ENCODE measurements at regions not wholly inside any gene's neighbourhood (a gene's known extent, or its start where the extent isn't known, plus 50 kb on each side); places are given as distances from the start of the nearest gene placed in this dataset.

GRCh38 chr6:82739303-82739702, 326.3 kb downstream of the UBE3D start:
- no peak for DNase-seq (ENCODE audit: low read depth, low spot score)
- Histone ChIP-seq H3K9me3 (ENCODE audit: control insufficient read depth, insufficient read depth, low read depth, low read length) (no peaks in the 10 kb centered on the region), H3K4me3 (ENCODE audit: low read depth in 2 of 2, low read length in 2 of 2) (no peak overlapping the region), H3K36me3 (ENCODE audit: control insufficient read depth, insufficient read depth, low read length) (no peaks in the 10 kb centered on the region), H3K4me1 (ENCODE audit: control insufficient read depth, insufficient read depth, low read length) (no peaks in the 10 kb centered on the region), H3K27ac (ENCODE audit: low read length) (no peak overlapping the region), H3K27me3 (ENCODE audit: control insufficient read depth, insufficient read depth, low read length) (no peaks in the 10 kb centered on the region; the same call in none of the 2 replicates)
- in situ Hi-C loops (cut with HindIII; ENCODE audit: low pct_unique_long_range_greater_than_20kb, low sequenced_read_pairs): no loop called here
- ChIA-PET CTCF (no interaction called here), POLR2A (no interaction called here)
- BruUV-seq (replicated peaks): no TSS peak
- no peak for ATAC-seq
- intact Hi-C loops (cut with micrococcal nuclease; ENCODE audit: unreplicated experiment): no loop called here
- TF ChIP-seq SIN3A (IDR thresholded peaks at IDR 0.05; ENCODE audit: borderline replicate concordance, insufficient read depth, low read depth, low read length) (no peak), POLR2AphosphoS5 (IDR thresholded peaks at IDR 0.05; ENCODE audit: low read depth, low read length) (no peak), TCF7L2 (IDR thresholded peaks at IDR 0.05; ENCODE audit: low read depth, low read length) (no peak), CTCF (IDR thresholded peaks at IDR 0.05) (no peak), REST (IDR thresholded peaks at IDR 0.05; ENCODE audit: insufficient read depth in 1 of 2, low read depth in 2 of 2, low read length in 1 of 2) (no peak)

- DNase-seq (ENCODE audit: low read depth, low spot score) (no peak), ATAC-seq (no peak)
- H3K9me3 ChIP-seq (ENCODE audit: control insufficient read depth, insufficient read depth, low read depth, low read length): no peaks in the 10 kb centered on the region
- in situ Hi-C loops (cut with HindIII; ENCODE audit: low pct_unique_long_range_greater_than_20kb, low sequenced_read_pairs): no loop called here
- BruUV-seq (replicated peaks): no TSS peak
- intact Hi-C loops (cut with micrococcal nuclease; ENCODE audit: unreplicated experiment): no loop called here
- H3K4me1 ChIP-seq (ENCODE audit: control insufficient read depth, insufficient read depth, low read length): no peaks in the 10 kb centered on the region
- POLR2A ChIA-PET: no interaction called here
- no peak overlapping the region for H3K27ac ChIP-seq (ENCODE audit: low read length)
- TF ChIP-seq TCF7L2 (IDR thresholded peaks at IDR 0.05; ENCODE audit: low read depth, low read length) (no peak), CTCF (IDR thresholded peaks at IDR 0.05) (no peak), SIN3A (IDR thresholded peaks at IDR 0.05; ENCODE audit: borderline replicate concordance, insufficient read depth, low read depth, low read length) (no peak), REST (IDR thresholded peaks at IDR 0.05; ENCODE audit: insufficient read depth in 1 of 2, low read depth in 2 of 2, low read length in 1 of 2) (no peak), POLR2AphosphoS5 (IDR thresholded peaks at IDR 0.05; ENCODE audit: low read depth, low read length) (no peak)
- no peaks in the 10 kb centered on the region; the same call in none of the 2 replicates for H3K27me3 ChIP-seq (ENCODE audit: control insufficient read depth, insufficient read depth, low read length)
- no peaks in the 10 kb centered on the region for H3K36me3 ChIP-seq (ENCODE audit: control insufficient read depth, insufficient read depth, low read length)
- no peak overlapping the region for H3K4me3 ChIP-seq (ENCODE audit: low read depth in 2 of 2, low read length in 2 of 2)
- CTCF ChIA-PET: no interaction called here
These were observed 325.6 kb downstream of the UBE3D start for GRCh38 chr6:82740072-82740471.
